SU-DHL-6 (cell line): ENCODE measurements at regions not wholly inside any gene's neighbourhood (a gene's known extent, or its start where the extent isn't known, plus 50 kb on each side); places are given as distances from the start of the nearest gene placed in this dataset.

Source experiments
- CTCF ChIP-seq: fragments of 200-600 bp; sonication (generic); IDR thresholded peaks from one replicate; pipeline ENCODE4 v1.5.1; 2017; ENCODE audit warnings: antibody characterized with exemption, mild to moderate bottlenecking, low read length, moderate library complexity; ENCODE audit not compliant: insufficient read depth, poor library complexity, severe bottlenecking
- EZH2phosphoT487 ChIP-seq: fragments of 200-600 bp; sonication (generic), shearing (Covaris generic); conservative IDR thresholded peaks from 2 replicates; pipeline ENCODE4 v1.6.1; 2018; ENCODE audit warnings: mild to moderate bottlenecking, antibody characterized with exemption, low read length, moderate library complexity, mixed read lengths

- TF ChIP-seq CTCF (no peak), EZH2phosphoT487 (no peak)
Measured at GRCh38 chr7:37577901-37578300, 105.7 kb upstream of the GPR141 start.
